GM23338 (cell line): ENCODE measurements at regions not wholly inside any gene's neighbourhood (a gene's known extent, or its start where the extent isn't known, plus 50 kb on each side); places are given as distances from the start of the nearest gene placed in this dataset.

Experiments used
- CREB1 ChIP-seq: fragments of 250-450 bp; sonication (Bioruptor Pico); IDR thresholded peaks from 2 replicates; pipeline ENCODE4 v1.5.0; 2020; ENCODE audit warnings: low read depth, mild to moderate bottlenecking, moderate library complexity
- EZH2 ChIP-seq: fragments of 200-600 bp; sonication (generic); IDR thresholded peaks from one replicate; pipeline ENCODE4 v1.8.0; 2017; ENCODE audit warnings: antibody characterized with exemption, mild to moderate bottlenecking, low read depth; ENCODE audit not compliant: unreplicated experiment
- EZH2phosphoT487 ChIP-seq: fragments of 200-600 bp; sonication (generic); IDR thresholded peaks from one replicate; pipeline ENCODE4 v1.8.1; 2018; ENCODE audit warnings: antibody characterized with exemption; ENCODE audit not compliant: unreplicated experiment
- NANOG ChIP-seq: IDR thresholded peaks from 2 replicates; pipeline ENCODE4 v1.6.1; 2016; ENCODE audit warnings: antibody characterized with exemption, borderline replicate concordance
- POLR2AphosphoS5 ChIP-seq: IDR thresholded peaks from 2 replicates; pipeline ENCODE4 v1.6.1; 2016; ENCODE audit warnings: antibody characterized with exemption, low read depth
- STAT1 ChIP-seq: IDR thresholded peaks from one replicate; pipeline ENCODE4 v1.6.1; 2016; ENCODE audit warnings: antibody characterized with exemption; ENCODE audit not compliant: unreplicated experiment
- ZNF114 ChIP-seq: fragments of 250-450 bp; sonication (Bioruptor Pico); IDR thresholded peaks from 2 replicates; pipeline ENCODE4 v1.5.0; 2020; ENCODE audit warnings: mild to moderate bottlenecking, moderate library complexity
- TF ChIP-seq, protein P1 (sequence below), 2 experiments: fragments of 200-600 bp in 1 of 2; sonication (generic) in 1 of 2; conservative IDR thresholded peaks; 2 replicates each; pipeline versions ENCODE4 v1.5.1 to v1.6.1; 2016 to 2017; ENCODE audit warnings: antibody characterized with exemption in 2 of 2, low read depth in 2 of 2, mild to moderate bottlenecking in 2 of 2, moderate library complexity in 1 of 2
- TF ChIP-seq, protein P2 (sequence below): IDR thresholded peaks from 2 replicates; pipeline ENCODE4 v1.6.1; 2016; ENCODE audit warnings: antibody characterized with exemption
- TF ChIP-seq, protein P3 (sequence below): IDR thresholded peaks from one replicate; pipeline ENCODE4 v1.6.1; 2018; ENCODE audit warnings: antibody characterized with exemption; ENCODE audit not compliant: unreplicated experiment

DNA sequence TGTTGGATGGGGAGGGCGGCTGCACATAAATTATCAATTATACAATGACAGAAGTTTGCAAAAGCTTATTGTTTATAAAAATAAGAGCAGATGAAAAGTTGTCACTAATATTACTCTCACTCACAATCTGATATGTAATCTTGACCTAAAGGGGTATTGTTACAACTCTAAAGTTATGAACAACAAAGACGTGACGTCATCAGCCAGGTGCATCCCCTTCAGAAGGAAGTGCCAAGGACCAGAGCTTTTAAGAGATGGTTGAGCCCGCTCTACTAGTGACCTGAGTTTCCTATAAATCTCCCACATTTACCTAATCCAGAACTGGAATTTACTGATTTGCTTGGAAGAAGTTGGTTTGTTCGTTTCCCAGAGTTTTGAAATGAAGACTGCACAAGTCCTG is 247.7 kb upstream of the MGMT start:
- TF ChIP-seq, protein P1, sequence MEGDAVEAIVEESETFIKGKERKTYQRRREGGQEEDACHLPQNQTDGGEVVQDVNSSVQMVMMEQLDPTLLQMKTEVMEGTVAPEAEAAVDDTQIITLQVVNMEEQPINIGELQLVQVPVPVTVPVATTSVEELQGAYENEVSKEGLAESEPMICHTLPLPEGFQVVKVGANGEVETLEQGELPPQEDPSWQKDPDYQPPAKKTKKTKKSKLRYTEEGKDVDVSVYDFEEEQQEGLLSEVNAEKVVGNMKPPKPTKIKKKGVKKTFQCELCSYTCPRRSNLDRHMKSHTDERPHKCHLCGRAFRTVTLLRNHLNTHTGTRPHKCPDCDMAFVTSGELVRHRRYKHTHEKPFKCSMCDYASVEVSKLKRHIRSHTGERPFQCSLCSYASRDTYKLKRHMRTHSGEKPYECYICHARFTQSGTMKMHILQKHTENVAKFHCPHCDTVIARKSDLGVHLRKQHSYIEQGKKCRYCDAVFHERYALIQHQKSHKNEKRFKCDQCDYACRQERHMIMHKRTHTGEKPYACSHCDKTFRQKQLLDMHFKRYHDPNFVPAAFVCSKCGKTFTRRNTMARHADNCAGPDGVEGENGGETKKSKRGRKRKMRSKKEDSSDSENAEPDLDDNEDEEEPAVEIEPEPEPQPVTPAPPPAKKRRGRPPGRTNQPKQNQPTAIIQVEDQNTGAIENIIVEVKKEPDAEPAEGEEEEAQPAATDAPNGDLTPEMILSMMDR (conservative IDR thresholded peaks at IDR 0.05; ENCODE audit: low read depth in 2 of 2): no peak
- TF ChIP-seq POLR2AphosphoS5 (no peak), EZH2phosphoT487 (no peak), ZNF114 (CRISPR knock-in tag) (no peak), EZH2 (no peak), CREB1 (CRISPR knock-in tag) (no peak), STAT1 (no peak), NANOG (no peak)
- TF ChIP-seq, protein P2, sequence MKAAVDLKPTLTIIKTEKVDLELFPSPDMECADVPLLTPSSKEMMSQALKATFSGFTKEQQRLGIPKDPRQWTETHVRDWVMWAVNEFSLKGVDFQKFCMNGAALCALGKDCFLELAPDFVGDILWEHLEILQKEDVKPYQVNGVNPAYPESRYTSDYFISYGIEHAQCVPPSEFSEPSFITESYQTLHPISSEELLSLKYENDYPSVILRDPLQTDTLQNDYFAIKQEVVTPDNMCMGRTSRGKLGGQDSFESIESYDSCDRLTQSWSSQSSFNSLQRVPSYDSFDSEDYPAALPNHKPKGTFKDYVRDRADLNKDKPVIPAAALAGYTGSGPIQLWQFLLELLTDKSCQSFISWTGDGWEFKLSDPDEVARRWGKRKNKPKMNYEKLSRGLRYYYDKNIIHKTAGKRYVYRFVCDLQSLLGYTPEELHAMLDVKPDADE: no peak
- TF ChIP-seq, protein P3, sequence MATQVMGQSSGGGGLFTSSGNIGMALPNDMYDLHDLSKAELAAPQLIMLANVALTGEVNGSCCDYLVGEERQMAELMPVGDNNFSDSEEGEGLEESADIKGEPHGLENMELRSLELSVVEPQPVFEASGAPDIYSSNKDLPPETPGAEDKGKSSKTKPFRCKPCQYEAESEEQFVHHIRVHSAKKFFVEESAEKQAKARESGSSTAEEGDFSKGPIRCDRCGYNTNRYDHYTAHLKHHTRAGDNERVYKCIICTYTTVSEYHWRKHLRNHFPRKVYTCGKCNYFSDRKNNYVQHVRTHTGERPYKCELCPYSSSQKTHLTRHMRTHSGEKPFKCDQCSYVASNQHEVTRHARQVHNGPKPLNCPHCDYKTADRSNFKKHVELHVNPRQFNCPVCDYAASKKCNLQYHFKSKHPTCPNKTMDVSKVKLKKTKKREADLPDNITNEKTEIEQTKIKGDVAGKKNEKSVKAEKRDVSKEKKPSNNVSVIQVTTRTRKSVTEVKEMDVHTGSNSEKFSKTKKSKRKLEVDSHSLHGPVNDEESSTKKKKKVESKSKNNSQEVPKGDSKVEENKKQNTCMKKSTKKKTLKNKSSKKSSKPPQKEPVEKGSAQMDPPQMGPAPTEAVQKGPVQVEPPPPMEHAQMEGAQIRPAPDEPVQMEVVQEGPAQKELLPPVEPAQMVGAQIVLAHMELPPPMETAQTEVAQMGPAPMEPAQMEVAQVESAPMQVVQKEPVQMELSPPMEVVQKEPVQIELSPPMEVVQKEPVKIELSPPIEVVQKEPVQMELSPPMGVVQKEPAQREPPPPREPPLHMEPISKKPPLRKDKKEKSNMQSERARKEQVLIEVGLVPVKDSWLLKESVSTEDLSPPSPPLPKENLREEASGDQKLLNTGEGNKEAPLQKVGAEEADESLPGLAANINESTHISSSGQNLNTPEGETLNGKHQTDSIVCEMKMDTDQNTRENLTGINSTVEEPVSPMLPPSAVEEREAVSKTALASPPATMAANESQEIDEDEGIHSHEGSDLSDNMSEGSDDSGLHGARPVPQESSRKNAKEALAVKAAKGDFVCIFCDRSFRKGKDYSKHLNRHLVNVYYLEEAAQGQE: no peak
